Stimulated activated naive CD8-positive, alpha-beta T cell treated with anti-CD3 and anti-CD28 coated beads, Interleukin-15, Interleukin-2, amounts not matched to agents 100 ng/mL and 50 ng/mL, for 24 hours (primary cell): ENCODE measurements at regions not wholly inside any gene's neighbourhood (a gene's known extent, or its start where the extent isn't known, plus 50 kb on each side); places are given as distances from the start of the nearest gene placed in this dataset.

Experiments
- H3K27ac Mint-ChIP-seq: one replicate; pipeline ENCODE4 v1.8.0; 2021; ENCODE audit warnings: mild to moderate bottlenecking, mixed read lengths
- H3K27me3 Mint-ChIP-seq: one replicate; pipeline ENCODE4 v1.8.0; 2021; ENCODE audit warnings: mixed read lengths
- H3K36me3 Mint-ChIP-seq: one replicate; pipeline ENCODE4 v1.8.0; 2021; ENCODE audit warnings: low read depth, mixed read lengths
- H3K4me1 Mint-ChIP-seq: one replicate; pipeline ENCODE4 v1.8.0; 2021; ENCODE audit warnings: low read depth, mixed read lengths
- H3K4me3 Mint-ChIP-seq: one replicate; pipeline ENCODE4 v1.8.0; 2021; ENCODE audit warnings: mild to moderate bottlenecking, mixed read lengths
- H3K9me3 Mint-ChIP-seq: one replicate; pipeline ENCODE4 v1.8.0; 2021; ENCODE audit warnings: mixed read lengths

- no peaks in the 10 kb centered on the region for H3K36me3 Mint-ChIP-seq
- no peaks in the 10 kb centered on the region for H3K9me3 Mint-ChIP-seq
- H3K4me3 Mint-ChIP-seq: no peak overlapping the region
- no peak overlapping the region for H3K27ac Mint-ChIP-seq
- peaks cover 23% of the 10 kb centered on the region for H3K27me3 Mint-ChIP-seq
- no peaks in the 10 kb centered on the region for H3K4me1 Mint-ChIP-seq
Measured at GRCh38 chr1:30312226-30312625, 411.2 kb downstream of the MATN1 start.

DNA sequence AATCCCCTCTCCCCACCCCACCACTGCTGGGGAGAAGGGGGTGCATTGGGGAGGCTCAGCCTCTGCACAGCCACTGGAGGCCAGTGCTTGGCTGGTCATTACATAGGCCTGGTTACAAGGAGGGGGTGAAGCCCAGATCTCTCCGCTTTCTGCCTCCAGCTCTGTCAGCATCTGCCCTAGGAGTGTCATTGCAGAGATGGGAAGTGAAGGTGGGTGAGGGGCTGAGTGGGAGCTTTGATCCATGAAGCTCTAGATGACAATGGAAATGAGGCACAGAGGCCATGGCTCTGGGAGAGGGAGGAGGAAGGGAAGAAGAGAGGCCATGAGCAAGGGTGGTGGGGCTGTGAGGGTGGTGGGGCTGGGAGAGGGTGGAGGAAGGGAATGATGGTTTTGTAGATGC lies 411.6 kb downstream of the MATN1 start:
- H3K27me3 Mint-ChIP-seq: peaks cover 24% of the 10 kb centered on the region
- no peak overlapping the region for H3K4me3 Mint-ChIP-seq
- H3K4me1 Mint-ChIP-seq: no peaks in the 10 kb centered on the region
- no peaks in the 10 kb centered on the region for H3K9me3 Mint-ChIP-seq
- no peak overlapping the region for H3K27ac Mint-ChIP-seq
- no peaks in the 10 kb centered on the region for H3K36me3 Mint-ChIP-seq

GRCh38 chr1:30310966-30311742 lies 412.2 kb downstream of the MATN1 start:
- Mint-ChIP-seq H3K9me3 (no peaks in the 10 kb centered on the region), H3K36me3 (no peaks in the 10 kb centered on the region), H3K27me3 (peaks cover 24% of the 10 kb centered on the region), H3K4me1 (no peaks in the 10 kb centered on the region), H3K27ac (no peak overlapping the region), H3K4me3 (no peak overlapping the region)

- H3K27ac Mint-ChIP-seq: no peak overlapping the region
- H3K4me3 Mint-ChIP-seq: no peak overlapping the region
- H3K27me3 Mint-ChIP-seq: peaks cover 27% of the 10 kb centered on the region
- no peaks in the 10 kb centered on the region for H3K4me1 Mint-ChIP-seq
- no peaks in the 10 kb centered on the region for H3K36me3 Mint-ChIP-seq
- no peaks in the 10 kb centered on the region for H3K9me3 Mint-ChIP-seq
Measured at GRCh38 chr1:30307182-30307581, 416.2 kb downstream of the MATN1 start.

GRCh38 chr1:30305519-30305918 lies 417.9 kb downstream of the MATN1 start:
- no peaks in the 10 kb centered on the region for H3K4me1 Mint-ChIP-seq
- H3K9me3 Mint-ChIP-seq: no peaks in the 10 kb centered on the region
- no peaks in the 10 kb centered on the region for H3K36me3 Mint-ChIP-seq
- no peak overlapping the region for H3K4me3 Mint-ChIP-seq
- H3K27ac Mint-ChIP-seq: no peak overlapping the region
- H3K27me3 Mint-ChIP-seq: peaks cover 21% of the 10 kb centered on the region

DNA sequence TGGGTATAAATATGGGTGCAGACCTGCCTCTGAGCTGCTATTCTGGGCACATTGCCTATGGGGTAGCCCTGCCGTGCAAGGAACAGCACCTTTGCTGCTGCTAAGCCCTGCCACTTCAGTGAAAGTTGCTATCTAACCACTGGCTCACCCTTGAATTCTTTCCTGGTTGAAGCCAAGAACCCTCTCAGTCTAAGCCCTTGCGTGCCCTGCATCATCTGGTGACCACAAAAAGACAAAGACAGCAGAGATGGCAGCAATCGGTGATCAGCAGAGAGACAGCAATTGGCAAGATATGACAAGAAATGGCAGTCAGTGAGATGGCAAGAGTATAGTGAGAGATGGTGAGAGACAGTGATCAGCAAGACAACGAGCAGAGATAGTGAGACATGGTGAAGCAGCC lies 418.3 kb downstream of the MATN1 start:
- Mint-ChIP-seq H3K27ac (no peak overlapping the region), H3K36me3 (no peaks in the 10 kb centered on the region), H3K4me1 (no peaks in the 10 kb centered on the region), H3K9me3 (no peaks in the 10 kb centered on the region), H3K27me3 (peaks cover 20% of the 10 kb centered on the region), H3K4me3 (no peak overlapping the region)

DNA sequence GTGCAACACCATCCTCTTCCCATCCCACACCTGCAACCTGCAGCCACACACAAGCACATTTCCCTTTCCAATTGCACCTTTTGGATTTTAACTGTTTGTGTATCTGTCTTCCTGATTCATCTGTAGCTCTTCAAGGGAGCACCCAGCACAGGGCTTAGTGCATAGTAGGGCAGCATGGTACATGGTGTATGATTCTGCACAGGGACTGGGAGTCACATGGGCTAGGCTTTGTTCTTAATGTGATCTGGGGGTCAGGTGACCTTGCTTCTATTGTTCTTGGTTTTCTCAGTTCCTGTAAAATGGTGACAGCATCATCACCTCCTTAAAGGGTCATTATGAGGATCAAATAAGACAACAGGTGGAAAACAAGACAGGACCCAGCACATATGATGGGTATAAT lies 419.3 kb downstream of the MATN1 start:
- H3K9me3 Mint-ChIP-seq: no peaks in the 10 kb centered on the region
- no peak overlapping the region for H3K27ac Mint-ChIP-seq
- H3K27me3 Mint-ChIP-seq: peaks cover 25% of the 10 kb centered on the region
- H3K36me3 Mint-ChIP-seq: no peaks in the 10 kb centered on the region
- H3K4me1 Mint-ChIP-seq: no peaks in the 10 kb centered on the region
- H3K4me3 Mint-ChIP-seq: no peak overlapping the region

- peaks cover 19% of the 10 kb centered on the region for H3K27me3 Mint-ChIP-seq
- H3K27ac Mint-ChIP-seq: no peak overlapping the region
- H3K9me3 Mint-ChIP-seq: no peaks in the 10 kb centered on the region
- H3K4me1 Mint-ChIP-seq: no peaks in the 10 kb centered on the region
- H3K4me3 Mint-ChIP-seq: no peak overlapping the region
- H3K36me3 Mint-ChIP-seq: no peaks in the 10 kb centered on the region
Measured at GRCh38 chr1:30303387-30303786, 420.0 kb downstream of the MATN1 start.

DNA sequence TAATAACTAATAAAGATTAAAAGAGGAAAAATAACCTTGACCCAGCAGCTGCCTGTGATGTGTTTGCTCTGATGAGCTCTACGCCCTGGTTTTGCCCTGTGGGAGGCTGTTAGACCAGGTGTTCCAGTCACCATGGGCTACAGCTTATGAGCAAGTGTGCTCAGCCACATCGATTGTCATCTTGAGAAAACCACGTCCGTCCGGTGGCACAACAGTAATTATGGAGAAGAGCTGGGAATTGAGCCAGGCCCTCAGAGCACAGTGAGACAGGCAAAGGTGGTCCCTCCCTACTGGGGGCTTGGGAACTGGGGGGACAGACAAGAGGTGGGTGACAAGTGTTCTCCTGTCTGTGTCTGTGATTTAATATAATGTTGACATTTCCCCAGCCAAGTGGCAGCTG lies 420.5 kb downstream of the MATN1 start:
- Mint-ChIP-seq H3K36me3 (no peaks in the 10 kb centered on the region), H3K27ac (no peak overlapping the region), H3K4me3 (no peak overlapping the region), H3K4me1 (no peaks in the 10 kb centered on the region), H3K27me3 (peaks cover 14% of the 10 kb centered on the region), H3K9me3 (peaks cover under 1% of the 10 kb centered on the region)

DNA sequence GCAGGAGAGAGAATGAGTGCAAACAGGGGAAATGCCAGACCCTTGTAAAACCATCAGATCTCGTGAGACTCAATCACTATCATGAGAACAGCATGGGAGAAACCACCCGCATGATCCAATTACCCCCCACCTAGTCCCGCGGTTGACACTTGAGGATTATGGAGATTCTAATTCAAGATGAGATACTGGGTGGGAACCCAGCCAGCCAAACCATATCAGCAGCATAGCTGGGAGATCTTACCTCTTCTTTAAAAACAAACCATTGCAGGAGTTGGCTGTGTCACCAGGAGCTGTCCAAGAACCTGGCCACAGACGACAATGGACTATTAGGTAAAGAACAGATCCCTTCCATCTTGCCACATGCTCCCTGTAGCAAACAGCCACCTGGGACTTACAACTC lies 422.7 kb downstream of the MATN1 start:
- Mint-ChIP-seq H3K9me3 (peaks cover 10% of the 10 kb centered on the region), H3K27ac (no peak overlapping the region), H3K27me3 (peaks cover 22% of the 10 kb centered on the region), H3K4me1 (no peaks in the 10 kb centered on the region), H3K4me3 (no peak overlapping the region), H3K36me3 (no peaks in the 10 kb centered on the region)

GRCh38 chr1:30299393-30299792 lies 424.0 kb downstream of the MATN1 start:
- no peaks in the 10 kb centered on the region for H3K36me3 Mint-ChIP-seq
- H3K27ac Mint-ChIP-seq: no peak overlapping the region
- H3K9me3 Mint-ChIP-seq: peaks cover 10% of the 10 kb centered on the region
- no peaks in the 10 kb centered on the region for H3K4me1 Mint-ChIP-seq
- no peak overlapping the region for H3K4me3 Mint-ChIP-seq
- H3K27me3 Mint-ChIP-seq: peaks cover 28% of the 10 kb centered on the region

DNA sequence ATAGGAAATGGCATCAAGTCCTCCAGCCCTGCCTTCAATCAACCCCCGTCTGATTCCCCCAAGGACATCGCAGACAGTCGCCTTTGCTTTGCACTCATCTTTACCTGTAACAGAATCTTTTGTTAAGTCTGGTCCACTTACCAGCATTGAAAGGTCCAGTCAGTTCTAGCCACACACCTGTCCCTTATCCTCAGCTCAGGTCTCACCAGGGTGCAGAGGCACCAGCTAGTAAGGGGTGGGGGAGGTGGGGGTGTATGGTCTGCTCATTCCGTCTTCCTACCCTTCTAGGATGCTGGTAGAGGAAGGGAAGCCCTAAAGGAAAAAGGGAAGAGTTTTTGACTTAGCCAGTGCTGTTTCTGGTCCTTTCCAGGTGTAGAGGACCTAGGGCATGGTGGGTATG lies 427.7 kb downstream of the MATN1 start:
- H3K36me3 Mint-ChIP-seq: no peaks in the 10 kb centered on the region

DNA sequence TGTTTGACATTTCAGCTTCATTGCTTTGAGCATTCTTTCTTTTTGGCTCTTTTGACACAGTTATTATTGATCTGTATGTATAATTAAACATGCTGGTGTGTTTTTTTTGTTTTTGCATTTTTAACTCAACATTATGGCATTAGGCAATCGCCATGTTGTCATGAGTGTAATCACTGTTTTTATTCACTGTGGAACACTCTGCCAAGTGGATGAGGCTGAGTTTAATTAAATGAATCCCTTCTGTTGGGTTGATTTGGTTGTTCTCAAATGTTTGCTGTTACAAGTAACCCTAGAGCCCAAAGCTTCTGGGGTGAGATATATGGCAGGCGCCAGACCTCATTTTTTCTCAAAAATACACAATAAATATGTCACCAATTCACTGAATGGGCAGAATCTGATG lies 428.1 kb downstream of the MATN1 start:
- no peak overlapping the region for H3K27ac Mint-ChIP-seq
- H3K4me1 Mint-ChIP-seq: no peaks in the 10 kb centered on the region
- H3K4me3 Mint-ChIP-seq: no peak overlapping the region
- peaks cover 10% of the 10 kb centered on the region for H3K9me3 Mint-ChIP-seq
- H3K27me3 Mint-ChIP-seq: peaks cover 48% of the 10 kb centered on the region
- no peaks in the 10 kb centered on the region for H3K36me3 Mint-ChIP-seq

More for the DNA sequence above, 427.7 kb downstream of the MATN1 start:
- Mint-ChIP-seq H3K9me3 (peaks cover 10% of the 10 kb centered on the region), H3K4me3 (no peak overlapping the region), H3K4me1 (no peaks in the 10 kb centered on the region), H3K27ac (no peak overlapping the region), H3K27me3 (peaks cover 48% of the 10 kb centered on the region)

GRCh38 chr1:30294508-30294907 lies 428.9 kb downstream of the MATN1 start:
- peaks cover 10% of the 10 kb centered on the region for H3K9me3 Mint-ChIP-seq

GRCh38 chr1:30292451-30292850 lies 430.9 kb downstream of the MATN1 start:
- no peaks in the 10 kb centered on the region for H3K4me1 Mint-ChIP-seq
- H3K27me3 Mint-ChIP-seq: peaks cover 47% of the 10 kb centered on the region
- no peaks in the 10 kb centered on the region for H3K36me3 Mint-ChIP-seq
- no peak overlapping the region for H3K4me3 Mint-ChIP-seq
- H3K27ac Mint-ChIP-seq: no peak overlapping the region
- H3K9me3 Mint-ChIP-seq: peaks cover 5% of the 10 kb centered on the region

More at GRCh38 chr1:30294508-30294907, 428.9 kb downstream of the MATN1 start:
- Mint-ChIP-seq H3K4me3 (no peak overlapping the region), H3K27me3 (peaks cover 48% of the 10 kb centered on the region), H3K27ac (no peak overlapping the region), H3K4me1 (no peaks in the 10 kb centered on the region), H3K36me3 (no peaks in the 10 kb centered on the region)

- Mint-ChIP-seq H3K27ac (no peak overlapping the region), H3K4me1 (no peaks in the 10 kb centered on the region), H3K36me3 (no peaks in the 10 kb centered on the region), H3K9me3 (no peaks in the 10 kb centered on the region), H3K27me3 (peaks cover 44% of the 10 kb centered on the region), H3K4me3 (no peak overlapping the region)
Measured at GRCh38 chr1:30291526-30291925, 431.9 kb downstream of the MATN1 start.
